Left ventricle myocardium inferior (tissue), 1 donor: ENCODE measurements at regions not wholly inside any gene's neighbourhood (a gene's known extent, or its start where the extent isn't known, plus 50 kb on each side); places are given as distances from the start of the nearest gene placed in this dataset.

Experiments used
- DNase-seq: peaks from one replicate; pipeline ENCODE4 v3.0.0-alpha.2; 2020
- H3K27ac ChIP-seq: fragments of 200-600 bp; replicated peaks from 2 replicates; pipeline ENCODE4 v1.8.0; 2021
- H3K27me3 ChIP-seq: fragments of 200-600 bp; 2 replicates; pipeline ENCODE4 v1.8.0; 2021; ENCODE audit warnings: low read depth
- H3K36me3 ChIP-seq: fragments of 200-600 bp; 2 replicates; pipeline ENCODE4 v1.8.0; 2021
- H3K4me1 ChIP-seq: fragments of 200-600 bp; 2 replicates; pipeline ENCODE4 v1.8.0; 2021
- H3K4me3 ChIP-seq: fragments of 200-600 bp; 2 replicates; pipeline ENCODE4 v1.8.0; 2021; ENCODE audit warnings: mild to moderate bottlenecking, moderate library complexity
- H3K9me3 ChIP-seq: fragments of 200-600 bp; replicated peaks from 2 replicates; pipeline ENCODE4 v1.8.0; 2021
- CTCF ChIP-seq: fragments of 200-600 bp; IDR thresholded peaks from 2 replicates; pipeline ENCODE4 v1.8.0; 2021; ENCODE audit warnings: antibody characterized with exemption, mild to moderate bottlenecking, borderline replicate concordance
- intact Hi-C: fragments of 100-400 bp; cut with micrococcal nuclease; formaldehyde crosslinking; loops from one replicate; pipeline ENCODE4 v1.11.0; 2022
- donor health status: DM: no; HTN: yes; CAD: no; lungs with severe emphysema.

- Histone ChIP-seq H3K4me3 (no peak overlapping the region), H3K36me3 (no peaks in the 10 kb centered on the region), H3K27ac (peak overlapping the region; percentile 36), H3K9me3 (peaks cover 10% of the 10 kb centered on the region), H3K27me3 (no peaks in the 10 kb centered on the region), H3K4me1 (peaks cover 24% of the 10 kb centered on the region)
- DNase-seq, result peak; percentile 61
- no peak for TF ChIP-seq CTCF
- intact Hi-C loops, result no loop called here
Measured at GRCh38 chr1:56404561-56405030, 174.8 kb downstream of the PLPP3 start.

DNA sequence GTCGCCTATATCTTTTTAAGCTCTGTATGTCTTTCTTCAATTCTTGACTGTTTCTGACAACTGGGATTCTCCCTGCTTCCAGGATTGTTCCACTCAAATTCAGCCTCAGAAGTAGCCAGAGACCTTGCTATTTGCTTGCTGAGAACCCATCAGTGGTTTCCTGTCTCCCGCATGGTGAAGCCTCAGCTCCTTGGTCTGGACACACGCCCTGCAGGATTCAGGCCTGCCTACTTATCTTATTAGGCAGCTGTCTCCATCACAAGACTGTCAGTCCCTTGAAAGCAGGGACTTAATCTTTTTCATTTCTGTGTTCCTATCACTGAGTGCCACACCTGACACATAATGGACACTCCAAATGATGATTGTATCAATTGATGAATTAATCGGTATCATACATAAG lies 175.3 kb downstream of the PLPP3 start:
- Histone ChIP-seq H3K4me1 (peaks cover 24% of the 10 kb centered on the region), H3K9me3 (peaks cover 11% of the 10 kb centered on the region), H3K27me3 (no peaks in the 10 kb centered on the region), H3K36me3 (no peaks in the 10 kb centered on the region), H3K4me3 (no peak overlapping the region), H3K27ac (peak overlapping the region; percentile 36)
- intact Hi-C loops, result no loop called here
- DNase-seq, result no peak
- TF ChIP-seq CTCF, result no peak

DNA sequence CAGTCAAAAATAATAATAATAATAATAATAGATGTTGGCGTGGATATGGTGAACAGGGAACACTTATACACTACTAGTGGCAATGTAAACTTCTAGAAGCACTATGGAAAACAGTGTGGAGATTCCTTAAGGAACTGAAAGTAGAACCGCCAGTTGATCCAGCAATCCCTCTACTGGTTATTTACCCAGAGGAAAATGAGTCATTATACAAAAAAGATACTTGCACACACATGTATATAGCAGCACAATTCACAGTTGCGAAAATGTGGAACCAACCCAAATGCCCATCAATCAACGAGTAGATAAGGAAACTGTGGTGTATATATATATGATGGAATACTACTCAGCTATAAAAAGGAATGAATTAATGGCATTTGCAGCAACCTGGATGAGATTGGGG lies 176.0 kb downstream of the PLPP3 start:
- no peaks in the 10 kb centered on the region for H3K27me3 ChIP-seq
- H3K36me3 ChIP-seq, result no peaks in the 10 kb centered on the region
- no peak overlapping the region for H3K4me3 ChIP-seq
- DNase-seq, result no peak
- H3K27ac ChIP-seq, result no peak overlapping the region
- intact Hi-C loops, result no loop called here
- no peak for TF ChIP-seq CTCF
- H3K4me1 ChIP-seq, result peaks cover 25% of the 10 kb centered on the region
- peaks cover 11% of the 10 kb centered on the region for H3K9me3 ChIP-seq

DNA sequence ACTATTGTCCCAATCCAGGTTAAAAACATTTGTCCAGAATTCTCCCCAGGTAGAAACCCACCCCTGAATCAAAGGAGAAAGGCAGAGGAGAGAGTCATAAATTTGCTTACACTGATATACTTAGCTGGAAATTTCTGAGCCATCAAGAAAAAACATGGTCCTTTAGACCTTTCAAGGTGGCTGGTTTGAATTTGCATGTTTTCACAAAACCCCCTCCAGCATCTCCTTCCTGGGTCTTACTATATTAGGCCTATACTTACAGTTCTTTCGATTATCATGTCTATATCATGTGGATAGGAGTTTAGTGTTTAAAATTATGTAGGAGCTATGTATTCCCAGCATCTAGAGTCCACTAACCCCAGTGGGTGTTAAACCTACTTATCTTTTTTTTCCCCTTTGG lies 178.2 kb downstream of the PLPP3 start:
- Histone ChIP-seq H3K36me3 (no peaks in the 10 kb centered on the region), H3K9me3 (peaks cover 11% of the 10 kb centered on the region), H3K4me3 (no peak overlapping the region), H3K4me1 (peaks cover 45% of the 10 kb centered on the region), H3K27me3 (no peaks in the 10 kb centered on the region), H3K27ac (no peak overlapping the region)
- intact Hi-C loops, result no loop called here
- DNase-seq, result no peak
- no peak for TF ChIP-seq CTCF

GRCh38 chr1:56400526-56400925 lies 178.8 kb downstream of the PLPP3 start:
- intact Hi-C loops, result no loop called here

More at GRCh38 chr1:56400526-56400925, 178.8 kb downstream of the PLPP3 start:
- no peak for TF ChIP-seq CTCF
- no peaks in the 10 kb centered on the region for H3K27me3 ChIP-seq
- H3K27ac ChIP-seq, result no peak overlapping the region
- peaks cover 11% of the 10 kb centered on the region for H3K9me3 ChIP-seq
- H3K36me3 ChIP-seq, result no peaks in the 10 kb centered on the region
- no peak for DNase-seq
- H3K4me3 ChIP-seq, result no peak overlapping the region
- H3K4me1 ChIP-seq, result peaks cover 49% of the 10 kb centered on the region
